HL-60 (cell line): ENCODE measurements at regions not wholly inside any gene's neighbourhood (a gene's known extent, or its start where the extent isn't known, plus 50 kb on each side); places are given as distances from the start of the nearest gene placed in this dataset.

Experiments
- CTCF ChIP-seq: IDR thresholded peaks from one replicate; pipeline ENCODE4 v1.5.1; 2011; ENCODE audit warnings: low read length, control low read depth, inconsistent platforms; ENCODE audit not compliant: insufficient read depth
- REST ChIP-seq: IDR thresholded peaks from 2 replicates; pipeline ENCODE4 v1.6.1; 2012; ENCODE audit warnings: low read depth; ENCODE audit not compliant: insufficient replicate concordance

GRCh38 chr4:12500409-12500808 is 983.7 kb downstream of the RAB28 start:
- TF ChIP-seq CTCF (no peak), REST (no peak)
